PC-3 (cell line): ENCODE measurements at regions not wholly inside any gene's neighbourhood (a gene's known extent, or its start where the extent isn't known, plus 50 kb on each side); places are given as distances from the start of the nearest gene placed in this dataset.

ENCODE experiments used
- EZH2 ChIP-seq: fragments of 300-600 bp; sonication (generic); IDR thresholded peaks from one replicate; pipeline ENCODE4 v1.6.1; 2017; ENCODE audit warnings: antibody characterized with exemption, mild to moderate bottlenecking, low read length; ENCODE audit not compliant: unreplicated experiment
- TF ChIP-seq, protein P1 (sequence below): fragments of 300-600 bp; sonication (generic); conservative IDR thresholded peaks from 2 replicates; pipeline ENCODE4 v1.5.1; 2017; ENCODE audit warnings: antibody characterized with exemption, low read depth, mild to moderate bottlenecking, low read length

DNA sequence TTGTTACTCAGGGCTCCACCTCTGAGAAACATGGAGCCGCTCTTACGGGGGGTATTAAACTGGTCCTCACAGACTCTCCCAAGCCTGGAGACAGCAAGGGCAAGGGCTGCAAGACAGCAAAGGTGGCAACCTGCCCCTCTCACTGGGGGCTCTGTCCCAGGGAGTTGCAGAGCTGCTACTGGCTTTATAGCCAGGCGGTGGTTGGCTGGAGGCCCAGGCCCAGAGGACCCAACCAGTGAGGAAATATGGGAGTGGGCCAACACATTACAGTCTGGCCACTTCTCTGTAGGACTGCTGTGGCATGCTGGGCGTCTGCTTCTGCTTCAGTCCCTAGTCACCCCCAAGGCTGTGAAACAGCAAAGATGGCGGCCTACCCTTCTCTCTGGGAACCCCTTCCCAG, 597.2 kb downstream of the LRRC70 start:
- no peak for TF ChIP-seq EZH2
- TF ChIP-seq, protein P1, sequence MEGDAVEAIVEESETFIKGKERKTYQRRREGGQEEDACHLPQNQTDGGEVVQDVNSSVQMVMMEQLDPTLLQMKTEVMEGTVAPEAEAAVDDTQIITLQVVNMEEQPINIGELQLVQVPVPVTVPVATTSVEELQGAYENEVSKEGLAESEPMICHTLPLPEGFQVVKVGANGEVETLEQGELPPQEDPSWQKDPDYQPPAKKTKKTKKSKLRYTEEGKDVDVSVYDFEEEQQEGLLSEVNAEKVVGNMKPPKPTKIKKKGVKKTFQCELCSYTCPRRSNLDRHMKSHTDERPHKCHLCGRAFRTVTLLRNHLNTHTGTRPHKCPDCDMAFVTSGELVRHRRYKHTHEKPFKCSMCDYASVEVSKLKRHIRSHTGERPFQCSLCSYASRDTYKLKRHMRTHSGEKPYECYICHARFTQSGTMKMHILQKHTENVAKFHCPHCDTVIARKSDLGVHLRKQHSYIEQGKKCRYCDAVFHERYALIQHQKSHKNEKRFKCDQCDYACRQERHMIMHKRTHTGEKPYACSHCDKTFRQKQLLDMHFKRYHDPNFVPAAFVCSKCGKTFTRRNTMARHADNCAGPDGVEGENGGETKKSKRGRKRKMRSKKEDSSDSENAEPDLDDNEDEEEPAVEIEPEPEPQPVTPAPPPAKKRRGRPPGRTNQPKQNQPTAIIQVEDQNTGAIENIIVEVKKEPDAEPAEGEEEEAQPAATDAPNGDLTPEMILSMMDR = no peak
